RWPE1 (cell line): ENCODE measurements at regions not wholly inside any gene's neighbourhood (a gene's known extent, or its start where the extent isn't known, plus 50 kb on each side); places are given as distances from the start of the nearest gene placed in this dataset.
"Not testable (repeated sequence)": the region's sequence is repeated elsewhere in the genome, so short reads cannot be mapped to it uniquely, and the experiment has no call there.

Source experiments
- CTCF ChIA-PET: fragments of 350-600 bp; sonication (Branson Sonifier 250); formaldehyde crosslinking; extraction: SDS; loops from one replicate; lab custom pipeline; 2021; lab: Yijun Ruan, JAX
- POLR2A ChIA-PET: fragments of 400-600 bp; formaldehyde crosslinking; extraction: SDS; loops from one replicate; lab custom pipeline; 2020; ENCODE audit warnings: antibody characterized with exemption; ENCODE audit not compliant: low non-redundant PET; lab: Yijun Ruan, JAX
- DNase-seq: peaks from one replicate; pipeline ENCODE4 v3.0.0; 2012; ENCODE audit warnings: low spot score
- H3K27ac ChIP-seq: fragments of 450-650 bp; 2 replicates; pipeline ENCODE4 v1.5.1; 2017
- TF ChIP-seq, protein P1 (sequence below): fragments of 450-650 bp; conservative IDR thresholded peaks from 2 replicates; pipeline ENCODE4 v1.5.1; 2017; ENCODE audit warnings: low read depth, mild to moderate bottlenecking

DNA sequence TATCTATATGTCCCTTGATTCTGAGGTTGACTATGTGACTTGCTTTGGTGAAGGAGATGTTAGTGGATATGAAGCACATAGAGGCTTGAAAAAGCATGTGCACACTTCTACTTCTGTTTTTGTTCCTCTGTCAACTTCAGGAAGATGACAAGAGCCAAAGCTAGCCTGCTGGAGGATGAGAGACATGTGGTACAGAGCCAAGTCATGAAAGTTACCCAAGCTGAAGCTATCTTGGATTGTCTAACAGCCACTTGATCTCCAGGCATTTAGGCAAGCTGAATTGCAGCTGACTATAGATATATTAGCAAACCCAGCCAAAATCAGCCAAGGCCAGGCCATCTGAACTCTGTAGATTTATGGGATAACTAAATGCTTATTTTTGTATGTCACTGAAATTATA lies 70.8 kb upstream of the DYNLT3 start:
- no peak for DNase-seq
- TF ChIP-seq, protein P1, sequence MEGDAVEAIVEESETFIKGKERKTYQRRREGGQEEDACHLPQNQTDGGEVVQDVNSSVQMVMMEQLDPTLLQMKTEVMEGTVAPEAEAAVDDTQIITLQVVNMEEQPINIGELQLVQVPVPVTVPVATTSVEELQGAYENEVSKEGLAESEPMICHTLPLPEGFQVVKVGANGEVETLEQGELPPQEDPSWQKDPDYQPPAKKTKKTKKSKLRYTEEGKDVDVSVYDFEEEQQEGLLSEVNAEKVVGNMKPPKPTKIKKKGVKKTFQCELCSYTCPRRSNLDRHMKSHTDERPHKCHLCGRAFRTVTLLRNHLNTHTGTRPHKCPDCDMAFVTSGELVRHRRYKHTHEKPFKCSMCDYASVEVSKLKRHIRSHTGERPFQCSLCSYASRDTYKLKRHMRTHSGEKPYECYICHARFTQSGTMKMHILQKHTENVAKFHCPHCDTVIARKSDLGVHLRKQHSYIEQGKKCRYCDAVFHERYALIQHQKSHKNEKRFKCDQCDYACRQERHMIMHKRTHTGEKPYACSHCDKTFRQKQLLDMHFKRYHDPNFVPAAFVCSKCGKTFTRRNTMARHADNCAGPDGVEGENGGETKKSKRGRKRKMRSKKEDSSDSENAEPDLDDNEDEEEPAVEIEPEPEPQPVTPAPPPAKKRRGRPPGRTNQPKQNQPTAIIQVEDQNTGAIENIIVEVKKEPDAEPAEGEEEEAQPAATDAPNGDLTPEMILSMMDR = no peak
- H3K27ac ChIP-seq = no peak overlapping the region
- POLR2A ChIA-PET = no interaction called here
- CTCF ChIA-PET = no interaction called here

DNA sequence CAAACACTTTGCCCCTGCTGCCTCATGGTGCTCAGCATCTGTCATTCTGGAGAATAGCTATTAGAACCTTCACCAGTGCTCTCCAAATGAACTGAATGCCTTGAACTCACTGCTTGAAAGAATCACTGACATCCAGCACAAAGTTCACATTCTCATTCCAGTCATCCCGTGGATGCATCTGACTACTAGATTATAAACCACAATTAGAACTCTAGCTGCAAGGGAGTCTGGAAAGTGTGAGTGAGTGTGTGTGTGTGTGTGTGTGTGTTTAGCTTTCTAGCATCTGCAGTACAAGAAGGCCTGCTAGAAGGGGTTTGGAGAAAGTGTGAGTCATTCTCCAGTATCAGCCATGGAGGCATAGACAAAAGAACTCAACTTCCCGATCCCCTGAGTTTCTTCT lies 71.3 kb upstream of the DYNLT3 start:
- no peak overlapping the region for H3K27ac ChIP-seq
- ChIA-PET CTCF (no interaction called here), POLR2A (no interaction called here)
- no peak for DNase-seq
- TF ChIP-seq, protein P1 = no peak

DNA sequence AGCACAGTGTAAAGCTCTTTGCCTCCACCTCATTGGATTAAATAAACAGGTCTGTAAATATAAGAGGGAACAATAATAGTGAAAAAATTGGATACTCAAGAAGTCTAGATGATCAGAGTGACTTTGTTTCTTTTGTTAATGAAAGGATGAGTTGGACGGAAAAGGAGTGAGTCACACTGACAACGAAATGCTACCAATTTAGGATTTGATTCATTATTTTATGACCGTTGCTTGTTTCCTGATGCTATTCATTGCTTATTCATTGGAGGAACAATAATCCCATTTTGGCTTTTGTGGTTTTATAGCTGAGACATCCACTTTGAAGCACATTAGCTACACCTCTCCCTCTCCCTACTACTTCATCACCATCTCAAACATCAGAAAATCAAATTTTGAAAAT lies 74.4 kb upstream of the DYNLT3 start:
- ChIA-PET POLR2A (no interaction called here), CTCF (no interaction called here)
- TF ChIP-seq, protein P1 = no peak
- no peak overlapping the region for H3K27ac ChIP-seq
- peak; percentile 41 for DNase-seq

DNA sequence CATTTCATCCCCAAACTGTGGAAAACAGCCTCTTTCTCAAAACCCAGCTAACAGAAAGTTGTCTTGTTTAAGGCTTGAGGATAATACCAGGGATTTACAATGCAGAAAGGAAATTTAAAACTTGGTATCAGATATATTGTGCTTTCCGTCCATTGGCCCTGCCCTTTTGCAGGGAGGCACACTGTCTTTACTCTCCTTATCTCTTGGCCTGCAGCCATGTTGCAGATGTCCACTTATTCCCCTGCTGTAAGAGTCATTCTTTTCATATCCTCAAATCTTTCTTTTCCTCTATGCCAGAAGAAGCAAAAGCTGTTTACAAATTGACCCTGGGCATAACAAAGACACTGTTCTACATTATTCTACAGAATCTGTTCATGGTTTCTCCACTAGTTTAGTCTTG lies 75.6 kb upstream of the DYNLT3 start:
- no peak overlapping the region for H3K27ac ChIP-seq
- TF ChIP-seq, protein P1 = no peak
- CTCF ChIA-PET = no interaction called here
- POLR2A ChIA-PET = no interaction called here
- DNase-seq = no peak

DNA sequence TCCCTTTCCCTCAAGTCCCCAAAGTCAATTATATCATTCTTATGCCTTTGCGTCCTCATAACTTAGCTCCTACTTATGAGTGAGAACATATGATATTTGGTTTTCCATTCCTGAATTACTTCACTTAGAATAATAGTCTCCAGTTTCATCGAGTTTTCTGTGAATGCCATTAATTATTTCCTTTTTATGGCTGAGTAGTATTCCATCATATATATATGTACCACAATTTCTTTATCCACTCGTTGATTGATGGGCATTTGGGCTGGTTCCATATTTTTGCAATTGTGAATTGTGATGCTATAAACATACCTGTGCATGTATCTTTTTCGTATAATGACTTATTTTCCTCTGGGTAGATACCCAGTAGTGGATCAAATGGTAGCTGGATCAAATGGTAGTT lies 78.4 kb upstream of the DYNLT3 start:
- CTCF ChIA-PET, POLR2A ChIA-PET, H3K27ac ChIP-seq, DNase-seq: not testable (repeated sequence)

DNA sequence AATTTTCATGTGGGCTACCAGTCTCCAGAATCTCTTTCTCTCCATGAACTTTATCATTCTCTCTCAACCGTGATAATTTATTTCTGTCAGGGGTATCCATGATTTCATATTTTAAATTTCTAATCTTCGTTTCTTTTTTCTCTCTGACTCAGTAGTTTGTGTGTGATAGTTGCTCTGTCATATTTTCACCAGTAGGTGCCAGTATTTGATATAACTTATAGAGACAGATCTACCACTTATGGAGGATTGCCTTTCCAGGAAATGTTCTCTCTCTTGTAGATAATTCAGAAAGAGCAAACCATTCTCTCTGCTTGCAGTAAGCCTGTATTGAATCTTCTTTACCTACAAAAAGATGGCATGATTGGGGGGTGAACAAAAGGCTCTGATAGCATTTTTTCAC lies 79.3 kb upstream of the DYNLT3 start:
- H3K27ac ChIP-seq = no peak overlapping the region
- TF ChIP-seq, protein P1 = peak; percentile 44
- ChIA-PET CTCF (interaction anchor here (0.5 to 1.6 kb wide), 3 partner anchors 143 to 253 kb away, joined by 3 to 4 read pairs (median 3); no protein-coding TSS in a partner anchor), POLR2A (no interaction called here)
- peak; percentile 8 for DNase-seq

DNA sequence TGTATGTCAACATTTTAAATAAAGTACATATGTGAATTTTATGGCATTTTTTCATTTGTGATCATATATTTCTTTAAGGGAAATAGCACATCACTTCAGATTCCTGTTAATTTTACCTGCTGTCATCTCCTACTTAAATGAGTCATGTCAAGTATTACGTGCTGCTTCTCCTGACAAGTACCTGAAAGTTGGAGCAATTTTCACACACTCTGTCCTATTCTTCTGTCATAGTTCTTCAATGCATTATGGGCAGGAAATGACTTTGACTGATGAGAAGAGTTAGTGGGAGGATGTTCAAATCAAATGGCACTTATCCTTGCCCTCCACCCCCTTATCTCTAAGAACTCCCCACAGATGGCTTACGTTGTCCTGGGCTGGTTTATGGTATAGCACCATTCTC lies 64.2 kb upstream of the SYTL5 start:
- POLR2A ChIA-PET = no interaction called here
- CTCF ChIA-PET = no interaction called here
- no peak overlapping the region for H3K27ac ChIP-seq

More for the DNA sequence above, 64.2 kb upstream of the SYTL5 start:
- TF ChIP-seq, protein P1 = no peak
- no peak for DNase-seq
